Left lung (tissue), 4 donors: ENCODE measurements at regions not wholly inside any gene's neighbourhood (a gene's known extent, or its start where the extent isn't known, plus 50 kb on each side); places are given as distances from the start of the nearest gene placed in this dataset.

Experiments
- ATAC-seq: fragments of 200-7000 bp; cut with Tn5 transposase; one replicate; pipeline ENCODE4 v1.9.1; 2020; ENCODE audit warnings: moderate library complexity
- DNase-seq, 4 donors: peaks; one replicate each; pipeline ENCODE4 v3.0.0-alpha.2; 2013 to 2020
- H3K27ac ChIP-seq, 2 donors: fragments of 200-600 bp; sonication (generic) in 1 of 2; one replicate each; pipeline versions ENCODE4 v1.5.0 to v1.8.0; 2020 to 2021
- H3K27me3 ChIP-seq, 2 donors: fragments of 200-600 bp; sonication (generic) in 1 of 2; one replicate each; pipeline versions ENCODE4 v1.5.0 to v1.8.0; 2020 to 2021
- H3K36me3 ChIP-seq, 2 donors: fragments of 200-600 bp; sonication (generic) in 1 of 2; one replicate each; pipeline versions ENCODE4 v1.5.0 to v1.8.0; 2020 to 2021
- H3K4me1 ChIP-seq, 2 donors: fragments of 200-600 bp; one replicate each; pipeline ENCODE4 v1.8.0; 2021
- H3K4me3 ChIP-seq, 2 donors: fragments of 200-600 bp; sonication (generic) in 1 of 2; one replicate each; pipeline versions ENCODE4 v1.5.0 to v1.8.0; 2020 to 2021; ENCODE audit warnings: mild to moderate bottlenecking in 1 of 2
- H3K9me3 ChIP-seq, 2 donors: fragments of 200-600 bp; sonication (generic) in 1 of 2; one replicate each; pipeline versions ENCODE4 v1.5.0 to v1.8.0; 2020 to 2021
- CTCF ChIP-seq, 2 donors: fragments of 200-600 bp; sonication (generic) in 1 of 2; IDR thresholded peaks; one replicate each; pipeline versions ENCODE4 v1.5.0 to v1.8.0; 2021; ENCODE audit warnings: antibody characterized with exemption in 2 of 2
- intact Hi-C, 2 donors: fragments of 100-400 bp; cut with DNase I; formaldehyde crosslinking; loops; one replicate each; pipeline versions ENCODE4 v1.11.2 to v1.14.2; 2022
- donor health status: DM: no; HTN: yes; CAD: no.
- donor health status: DM: no; HTN: no; CAD: no.

- TF ChIP-seq CTCF (IDR thresholded peaks at IDR 0.05): no peak
- Histone ChIP-seq H3K4me3 (no peak overlapping the region), H3K27ac (no peak overlapping the region), H3K27me3 (no peaks in the 10 kb centered on the region), H3K36me3 (no peaks in the 10 kb centered on the region), H3K9me3 (no peaks in the 10 kb centered on the region), H3K4me1 (no peaks in the 10 kb centered on the region)
- ATAC-seq (no peak), DNase-seq (peak in 1 of 4 donors; percentile 19)
- intact Hi-C loops: no loop called here
Measured at GRCh38 chr11:82082976-82083375, 650.7 kb downstream of the FAM181B start.

- no peaks in the 10 kb centered on the region for H3K9me3 ChIP-seq
- intact Hi-C loops: no loop called here
- ATAC-seq: no peak
Measured at GRCh38 chr11:82080160-82080559, 653.5 kb downstream of the FAM181B start.

GRCh38 chr11:82076126-82076525 lies 657.5 kb downstream of the FAM181B start:
- Histone ChIP-seq H3K36me3 (no peaks in the 10 kb centered on the region), H3K4me3 (no peak overlapping the region), H3K27me3 (no peaks in the 10 kb centered on the region), H3K4me1 (no peaks in the 10 kb centered on the region), H3K27ac (no peak overlapping the region), H3K9me3 (no peaks in the 10 kb centered on the region)
- no peak for ATAC-seq
- intact Hi-C loops: no loop called here
- no peak for DNase-seq
- no peak for TF ChIP-seq CTCF (IDR thresholded peaks at IDR 0.05)

More at GRCh38 chr11:82080160-82080559, 653.5 kb downstream of the FAM181B start:
- H3K4me3 ChIP-seq: no peak overlapping the region
- H3K27ac ChIP-seq: no peak overlapping the region
- H3K36me3 ChIP-seq: no peaks in the 10 kb centered on the region
- no peaks in the 10 kb centered on the region for H3K27me3 ChIP-seq
- DNase-seq: no peak
- H3K4me1 ChIP-seq: no peaks in the 10 kb centered on the region
- no peak for TF ChIP-seq CTCF (IDR thresholded peaks at IDR 0.05)

- no peak overlapping the region for H3K4me3 ChIP-seq
- TF ChIP-seq CTCF (IDR thresholded peaks at IDR 0.05): no peak
- ATAC-seq (no peak), DNase-seq (no peak)
- H3K36me3 ChIP-seq: no peaks in the 10 kb centered on the region
- intact Hi-C loops: no loop called here
- no peaks in the 10 kb centered on the region for H3K4me1 ChIP-seq
- no peaks in the 10 kb centered on the region for H3K9me3 ChIP-seq
- no peaks in the 10 kb centered on the region for H3K27me3 ChIP-seq
- no peak overlapping the region for H3K27ac ChIP-seq
Measured at GRCh38 chr11:82059505-82059904, 674.2 kb downstream of the FAM181B start.

- Histone ChIP-seq H3K27ac (no peak overlapping the region), H3K4me3 (no peak overlapping the region), H3K9me3 (no peaks in the 10 kb centered on the region), H3K4me1 (no peaks in the 10 kb centered on the region), H3K27me3 (no peaks in the 10 kb centered on the region), H3K36me3 (no peaks in the 10 kb centered on the region)
- intact Hi-C loops: no loop called here
- no peak for TF ChIP-seq CTCF (IDR thresholded peaks at IDR 0.05)
- no peak for ATAC-seq
- DNase-seq: no peak
Measured at GRCh38 chr11:82056450-82056849, 677.2 kb downstream of the FAM181B start.
